ENCODE measurements at regions not wholly inside any gene's neighbourhood (a gene's known extent, or its start where the extent isn't known, plus 50 kb on each side); places are given as distances from the start of the nearest gene placed in this dataset.

- TF ChIP-seq, protein P1, sequence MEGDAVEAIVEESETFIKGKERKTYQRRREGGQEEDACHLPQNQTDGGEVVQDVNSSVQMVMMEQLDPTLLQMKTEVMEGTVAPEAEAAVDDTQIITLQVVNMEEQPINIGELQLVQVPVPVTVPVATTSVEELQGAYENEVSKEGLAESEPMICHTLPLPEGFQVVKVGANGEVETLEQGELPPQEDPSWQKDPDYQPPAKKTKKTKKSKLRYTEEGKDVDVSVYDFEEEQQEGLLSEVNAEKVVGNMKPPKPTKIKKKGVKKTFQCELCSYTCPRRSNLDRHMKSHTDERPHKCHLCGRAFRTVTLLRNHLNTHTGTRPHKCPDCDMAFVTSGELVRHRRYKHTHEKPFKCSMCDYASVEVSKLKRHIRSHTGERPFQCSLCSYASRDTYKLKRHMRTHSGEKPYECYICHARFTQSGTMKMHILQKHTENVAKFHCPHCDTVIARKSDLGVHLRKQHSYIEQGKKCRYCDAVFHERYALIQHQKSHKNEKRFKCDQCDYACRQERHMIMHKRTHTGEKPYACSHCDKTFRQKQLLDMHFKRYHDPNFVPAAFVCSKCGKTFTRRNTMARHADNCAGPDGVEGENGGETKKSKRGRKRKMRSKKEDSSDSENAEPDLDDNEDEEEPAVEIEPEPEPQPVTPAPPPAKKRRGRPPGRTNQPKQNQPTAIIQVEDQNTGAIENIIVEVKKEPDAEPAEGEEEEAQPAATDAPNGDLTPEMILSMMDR (IDR thresholded peaks at IDR 0.05): no peak
- TF ChIP-seq POLR2A (IDR thresholded peaks at IDR 0.05): no peak
Observed at GRCh38 chr2:175560521-175561169, 379.1 kb upstream of the ATP5MC3 start.

Data from uterus (tissue), 2 donors.